HG02763 (cell line): ENCODE measurements at regions not wholly inside any gene's neighbourhood (a gene's known extent, or its start where the extent isn't known, plus 50 kb on each side); places are given as distances from the start of the nearest gene placed in this dataset.

Experiments used
- ATAC-seq: cut with Tn5 transposase; IDR thresholded peaks from one replicate; pipeline ENCODE4 v1.9.1; 2021; ENCODE audit warnings: mild to moderate bottlenecking, moderate library complexity; ENCODE audit not compliant: unreplicated experiment

DNA sequence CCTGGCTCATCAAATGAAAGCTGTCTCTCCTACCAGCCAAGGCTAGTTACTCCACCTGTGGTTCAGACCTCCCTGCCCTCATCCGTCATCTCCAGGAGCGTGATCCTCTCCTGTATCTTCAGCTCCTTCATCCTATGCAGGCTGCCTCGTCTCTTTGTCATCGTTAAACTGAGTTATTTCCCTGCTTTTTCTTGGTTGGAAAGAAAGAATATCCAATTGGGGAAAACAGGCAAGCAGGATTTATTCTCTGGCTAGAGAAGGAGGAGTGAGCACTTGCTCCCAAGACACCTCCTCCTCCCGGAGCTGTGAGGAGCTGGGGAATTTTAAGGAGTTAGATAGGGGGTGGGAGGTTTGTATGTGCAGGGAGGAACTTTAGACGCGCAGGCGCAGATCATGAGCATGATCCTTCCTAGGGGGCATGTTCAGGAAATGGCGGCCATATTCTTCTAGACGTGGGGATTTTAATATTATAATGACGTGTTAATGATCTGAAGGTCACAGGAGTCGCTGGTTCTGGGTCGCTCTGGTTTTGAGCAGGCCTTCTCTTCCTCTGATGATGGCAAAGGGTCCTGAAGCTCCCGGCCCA is 156.4 kb upstream of the KL start:
- no peak for ATAC-seq

DNA sequence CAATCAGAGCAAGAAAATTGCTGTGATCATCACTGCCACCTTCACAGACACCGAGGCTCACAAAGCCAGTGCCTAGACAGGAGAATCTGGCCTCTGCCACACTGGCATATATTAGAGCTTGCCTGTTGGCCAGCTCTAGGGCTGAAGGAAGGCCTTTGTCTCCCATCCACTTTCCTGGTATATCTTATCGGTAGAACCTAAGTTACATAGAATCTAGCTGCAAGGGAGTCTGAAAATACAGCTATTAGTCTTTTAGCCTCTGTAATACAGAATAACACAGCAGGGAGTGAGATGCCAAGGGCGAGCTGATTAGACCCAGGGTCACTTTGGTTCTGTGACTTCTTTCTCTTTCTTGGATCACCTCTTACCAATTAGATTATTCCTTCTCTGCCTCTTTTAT is 154.9 kb upstream of the KL start:
- ATAC-seq = no peak

DNA sequence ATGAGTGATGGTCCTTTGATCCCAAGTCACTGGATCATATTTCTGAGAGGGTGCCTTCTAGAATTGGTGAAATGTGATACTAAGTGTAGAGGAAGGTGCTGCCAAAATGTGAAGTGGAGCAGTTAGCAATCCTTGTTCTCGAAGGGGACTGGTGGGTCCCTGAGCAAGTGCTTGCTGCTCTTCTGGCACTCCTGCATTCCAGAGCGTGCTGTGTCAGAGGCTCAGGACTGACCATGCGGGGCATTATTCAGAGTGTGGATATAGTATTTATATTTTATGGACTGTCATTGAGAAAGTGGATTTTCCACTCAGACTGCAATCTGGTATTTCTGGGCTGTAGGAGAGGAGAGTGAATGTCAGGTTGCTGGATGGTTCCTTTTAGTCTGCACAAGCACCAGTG is 152.6 kb upstream of the KL start:
- no peak for ATAC-seq

DNA sequence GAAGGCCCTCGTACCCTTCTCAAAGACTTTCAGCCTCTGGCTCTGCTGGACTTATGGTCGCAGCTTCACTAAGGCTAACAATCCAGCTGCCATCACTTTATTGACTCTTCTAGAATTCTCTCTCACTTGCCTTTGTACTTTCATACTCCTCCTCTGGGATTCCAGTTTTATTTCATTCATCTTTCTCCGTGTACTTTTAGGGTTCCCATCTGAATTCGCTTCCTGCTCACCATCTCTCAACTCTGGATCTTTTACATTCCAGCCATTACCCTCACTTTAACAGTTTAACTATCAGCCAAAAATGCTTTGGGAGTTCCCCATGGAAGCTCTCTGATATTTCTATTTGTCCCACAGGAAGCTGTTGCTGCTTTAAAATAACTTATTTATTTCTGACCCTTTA is 149.3 kb upstream of the KL start:
- ATAC-seq = no peak

DNA sequence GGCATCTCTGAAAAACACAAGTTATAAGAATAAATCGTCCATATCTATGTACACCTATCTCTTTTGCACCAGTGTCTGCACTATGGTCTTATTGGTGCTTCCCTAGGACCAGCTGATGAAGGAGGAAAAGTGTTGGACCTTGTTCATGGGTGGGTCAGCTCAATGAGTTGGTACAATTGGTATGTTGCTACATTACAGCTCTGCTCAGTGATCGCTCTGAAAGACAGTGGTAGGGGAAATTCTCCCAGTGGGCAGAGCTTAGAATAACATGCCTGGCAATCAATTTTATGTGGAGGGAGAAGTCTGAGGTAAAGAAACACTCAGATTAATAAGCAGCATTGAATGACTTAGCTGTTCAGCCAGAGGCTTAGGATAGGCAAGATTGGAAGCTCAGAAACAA is 138.7 kb upstream of the KL start:
- ATAC-seq = no peak

DNA sequence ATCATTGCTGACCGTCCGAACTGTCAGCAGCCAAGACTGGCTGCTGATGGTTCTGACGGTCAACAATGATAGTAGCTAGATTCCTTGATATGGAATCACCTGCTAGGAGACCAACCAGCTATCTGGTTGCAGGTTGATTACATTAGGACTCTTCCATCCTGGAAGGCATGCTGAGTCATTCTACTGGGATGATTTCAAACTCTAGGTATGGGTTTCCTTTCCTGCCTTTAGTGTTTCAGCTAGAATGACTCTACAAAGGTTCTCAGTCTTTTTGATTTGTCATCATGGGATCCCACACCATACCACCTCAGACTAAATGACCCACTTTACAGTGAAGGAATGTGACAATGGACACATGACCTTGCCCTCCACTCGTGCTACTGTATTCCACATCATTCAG is 138.1 kb upstream of the KL start:
- no peak for ATAC-seq

DNA sequence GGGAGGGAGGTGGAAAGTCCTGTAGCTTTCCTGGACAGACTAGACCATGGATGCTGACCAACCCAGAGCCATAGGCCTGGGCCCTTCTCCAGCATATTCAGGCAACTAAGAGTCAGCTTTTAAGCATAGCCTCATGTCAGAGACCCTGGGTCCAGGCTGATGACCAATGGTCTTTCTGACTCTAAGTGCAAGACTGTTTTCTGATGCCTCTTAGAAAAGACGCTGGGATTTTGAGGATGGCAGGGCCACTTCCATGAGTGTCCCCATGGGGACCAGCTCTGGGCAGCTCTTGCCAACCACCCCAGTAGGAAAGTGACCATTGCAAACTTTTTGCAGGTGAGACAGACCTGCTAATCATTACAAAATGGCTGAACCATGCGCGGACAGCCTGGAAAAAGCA is 135.6 kb upstream of the KL start:
- no peak for ATAC-seq

DNA sequence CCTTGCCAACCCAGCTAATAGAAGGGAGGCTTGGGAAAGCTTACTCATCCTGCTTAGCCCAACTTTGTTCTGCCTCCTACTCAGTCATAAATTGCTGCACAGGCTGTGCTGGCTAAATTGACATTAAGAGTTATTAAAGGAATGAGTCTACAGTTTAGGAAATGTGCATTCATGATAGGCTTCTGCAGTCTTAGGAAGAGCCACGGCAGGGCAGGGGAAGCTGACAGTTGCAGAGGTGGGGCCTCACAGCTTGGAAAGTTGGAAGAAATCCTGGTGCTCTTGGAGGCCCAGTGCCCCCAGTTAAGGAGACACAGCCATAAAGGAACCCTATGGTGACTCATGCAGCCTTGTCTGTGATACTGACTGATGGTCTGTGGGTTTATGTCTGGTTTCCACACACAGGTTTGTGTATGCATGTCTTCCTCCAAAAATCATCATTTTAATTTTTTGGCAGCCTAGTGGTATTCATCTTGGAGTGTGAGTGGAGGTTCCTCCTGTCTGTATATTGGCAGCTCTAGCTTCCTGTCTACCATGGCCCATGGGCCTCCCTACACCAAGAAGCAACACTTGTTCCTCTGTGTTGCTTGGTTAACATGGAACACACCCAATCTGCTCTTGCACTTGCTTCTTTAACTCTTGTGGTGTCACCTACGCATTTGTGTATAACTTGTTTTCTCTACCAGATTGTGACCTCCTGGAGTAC is 135.0 kb upstream of the KL start:
- no peak for ATAC-seq

DNA sequence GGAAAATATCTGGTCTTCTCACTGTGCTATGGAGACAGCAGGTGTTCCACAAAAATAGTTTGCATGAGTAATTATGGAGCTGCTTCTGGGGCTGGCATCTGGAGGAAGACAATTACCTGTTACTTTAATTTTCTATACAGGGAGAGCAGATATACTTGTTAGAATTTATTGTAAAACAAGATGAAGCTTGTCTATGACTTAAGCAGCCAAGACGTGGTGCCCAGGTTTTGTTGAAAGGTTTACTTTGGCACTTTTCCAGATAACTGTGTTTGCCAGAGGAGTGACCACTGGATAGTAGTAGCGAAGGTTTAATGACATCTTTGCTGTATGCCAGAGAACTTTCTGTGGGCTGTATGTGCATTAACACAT is 134.5 kb upstream of the KL start:
- no peak for ATAC-seq

DNA sequence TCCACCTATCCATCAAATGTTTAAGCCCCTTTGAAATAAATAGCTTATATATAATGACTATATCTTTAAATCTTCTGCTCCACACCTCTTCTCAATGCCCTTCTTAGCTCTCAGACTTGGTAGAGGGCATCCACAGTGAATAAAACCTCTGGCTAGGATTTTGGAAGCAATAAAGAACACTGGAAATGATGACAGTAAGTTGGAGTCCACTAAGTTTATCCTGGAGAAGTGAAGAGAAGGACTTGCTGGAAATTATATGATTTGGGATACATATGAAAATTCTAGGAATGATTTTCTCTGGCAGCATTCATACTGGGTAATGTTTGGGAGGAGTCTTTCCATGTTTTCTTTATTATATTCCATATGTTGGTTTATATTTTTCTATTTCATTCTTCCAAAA is 133.5 kb upstream of the KL start:
- no peak for ATAC-seq

DNA sequence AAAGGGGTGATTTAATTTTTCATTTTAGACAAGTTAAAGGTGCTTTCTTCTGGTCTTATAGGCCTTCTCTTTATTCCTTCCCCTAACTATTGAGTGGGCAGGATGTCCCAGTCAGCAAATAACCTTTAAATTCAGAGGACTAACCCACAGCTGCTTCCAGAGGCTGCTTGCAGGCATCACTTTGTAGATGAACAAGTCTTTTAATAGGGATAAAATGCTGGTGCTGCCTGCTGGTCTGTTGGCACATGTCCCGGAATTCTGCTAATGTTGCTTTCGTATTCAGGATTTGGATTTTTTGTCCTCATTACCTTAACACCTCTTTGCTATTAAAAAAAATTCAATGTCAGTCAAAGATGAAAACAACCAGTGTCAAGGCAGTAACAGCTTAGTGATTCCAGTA is 132.7 kb upstream of the KL start:
- no peak for ATAC-seq

DNA sequence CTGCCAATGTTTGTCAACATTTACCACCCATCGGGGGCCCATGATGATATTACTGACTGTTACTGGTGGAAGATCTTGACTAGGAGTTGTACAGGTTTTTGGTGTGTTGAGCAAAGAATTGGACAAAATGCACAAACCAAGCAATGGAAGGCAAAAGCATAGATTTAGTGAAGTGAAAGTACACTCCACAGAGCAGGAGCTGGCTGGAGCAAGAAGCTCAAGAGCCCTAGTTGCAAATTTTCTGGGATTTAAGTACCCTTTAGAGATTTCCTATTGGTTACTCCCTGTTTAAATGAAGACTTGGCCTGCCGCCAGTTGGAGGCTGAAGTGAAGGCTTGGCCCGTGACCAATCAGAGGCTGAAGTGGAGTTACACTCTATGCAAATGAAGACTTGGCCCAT is 128.6 kb upstream of the KL start:
- ATAC-seq = no peak

DNA sequence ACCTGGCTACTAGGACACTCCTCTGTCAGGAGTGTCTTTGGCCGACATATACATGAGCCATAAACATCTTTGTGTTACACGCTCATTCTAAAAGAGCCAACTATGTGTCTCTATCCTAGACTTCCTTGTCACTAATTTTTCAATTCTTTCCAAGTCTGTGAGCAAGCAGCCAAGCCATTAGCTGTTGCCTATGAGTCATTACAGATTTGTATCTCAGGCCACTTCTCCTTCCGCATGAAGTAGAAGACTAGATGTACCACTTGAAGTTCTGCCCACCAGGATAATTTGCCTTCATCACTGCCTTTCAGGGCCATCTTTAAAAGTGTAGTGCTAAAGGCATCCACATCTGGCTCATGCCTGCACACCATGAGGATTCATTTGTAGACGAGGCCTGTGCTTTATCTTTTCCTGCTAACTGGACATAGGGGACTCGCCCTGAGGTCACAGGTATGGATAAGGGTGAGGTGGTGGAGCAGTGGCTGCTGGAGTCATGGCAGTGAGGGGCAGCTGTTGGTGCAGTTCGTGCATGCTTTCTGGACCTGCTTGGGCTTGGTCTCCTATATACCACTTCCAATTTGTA is 126.1 kb upstream of the KL start:
- ATAC-seq = no peak

DNA sequence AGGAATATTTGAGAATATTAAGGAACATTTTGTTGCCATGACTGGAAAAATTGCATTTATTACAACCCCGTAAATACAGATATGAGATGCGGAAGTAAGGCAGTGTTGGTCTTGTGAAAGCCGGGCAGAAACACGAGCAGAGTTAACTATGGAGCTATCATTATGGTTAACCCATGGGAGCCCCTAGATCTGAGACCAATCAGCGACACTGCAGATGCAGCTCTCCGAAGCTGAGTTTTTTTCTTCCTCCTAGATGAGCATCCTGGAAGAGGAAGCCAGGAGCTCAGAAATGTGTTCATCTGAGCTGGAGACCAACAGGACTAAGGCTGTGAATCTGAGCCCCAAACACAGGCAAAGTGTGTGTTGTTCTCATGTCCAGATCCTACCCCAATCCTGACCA is 123.0 kb upstream of the KL start:
- ATAC-seq = no peak

DNA sequence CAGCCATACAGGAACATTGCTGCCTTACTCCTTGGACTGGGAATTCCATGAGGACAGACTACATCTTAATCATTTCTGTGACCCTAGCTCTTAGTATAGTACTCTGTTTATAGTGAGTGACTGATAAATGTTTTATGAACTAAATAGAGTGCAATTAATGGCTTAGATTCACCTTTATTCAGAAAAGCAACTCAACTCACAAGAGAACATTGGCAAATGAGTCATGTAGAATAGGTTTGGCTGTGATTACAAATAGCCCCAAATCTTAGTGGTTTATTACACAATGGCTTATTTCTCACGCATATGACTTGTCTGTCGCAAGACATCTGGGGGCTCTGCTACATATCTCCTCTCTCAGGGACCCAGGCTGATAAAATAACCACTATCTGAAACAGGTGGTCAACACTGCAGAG is 121.6 kb upstream of the KL start:
- ATAC-seq = no peak

DNA sequence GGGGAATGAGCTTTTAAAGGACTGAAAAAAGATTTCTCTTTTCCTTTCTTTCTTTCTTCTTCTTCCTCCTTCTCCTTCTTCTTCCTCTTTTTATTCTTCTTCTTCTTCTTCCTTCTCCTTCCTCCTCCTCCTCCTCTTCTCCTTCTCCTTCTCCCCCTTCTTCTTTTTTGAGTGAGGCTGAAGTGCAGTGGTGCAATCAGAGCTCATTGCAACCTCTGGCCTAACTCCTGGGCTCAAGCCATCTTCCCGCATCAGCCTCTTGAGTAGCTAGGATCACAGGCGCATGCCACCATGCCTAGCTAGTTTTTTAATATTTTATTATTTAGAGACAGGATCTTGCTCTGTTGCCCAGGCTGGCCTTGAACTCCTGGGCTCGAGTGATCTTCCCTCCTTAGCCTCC is 120.9 kb upstream of the KL start:
- no peak for ATAC-seq

DNA sequence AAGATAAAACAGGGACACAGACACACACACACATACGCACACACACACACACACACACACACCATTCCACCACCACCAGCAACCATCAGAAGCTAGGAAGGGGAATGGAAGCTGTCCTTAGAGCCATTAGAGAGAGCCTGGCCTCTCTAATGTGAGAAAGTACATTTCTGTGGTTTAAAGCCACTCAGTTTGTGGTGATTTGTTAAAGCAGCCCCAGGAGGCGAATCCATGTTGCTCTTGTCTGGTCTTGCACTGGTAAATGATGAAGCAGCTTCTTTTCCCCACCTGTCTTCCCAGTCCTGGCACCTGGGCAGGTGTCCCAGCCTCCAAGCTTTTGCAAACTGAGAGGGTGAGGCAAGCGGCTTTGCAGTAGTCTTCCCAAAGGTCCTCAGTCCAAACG is 118.9 kb upstream of the KL start:
- ATAC-seq = no peak

DNA sequence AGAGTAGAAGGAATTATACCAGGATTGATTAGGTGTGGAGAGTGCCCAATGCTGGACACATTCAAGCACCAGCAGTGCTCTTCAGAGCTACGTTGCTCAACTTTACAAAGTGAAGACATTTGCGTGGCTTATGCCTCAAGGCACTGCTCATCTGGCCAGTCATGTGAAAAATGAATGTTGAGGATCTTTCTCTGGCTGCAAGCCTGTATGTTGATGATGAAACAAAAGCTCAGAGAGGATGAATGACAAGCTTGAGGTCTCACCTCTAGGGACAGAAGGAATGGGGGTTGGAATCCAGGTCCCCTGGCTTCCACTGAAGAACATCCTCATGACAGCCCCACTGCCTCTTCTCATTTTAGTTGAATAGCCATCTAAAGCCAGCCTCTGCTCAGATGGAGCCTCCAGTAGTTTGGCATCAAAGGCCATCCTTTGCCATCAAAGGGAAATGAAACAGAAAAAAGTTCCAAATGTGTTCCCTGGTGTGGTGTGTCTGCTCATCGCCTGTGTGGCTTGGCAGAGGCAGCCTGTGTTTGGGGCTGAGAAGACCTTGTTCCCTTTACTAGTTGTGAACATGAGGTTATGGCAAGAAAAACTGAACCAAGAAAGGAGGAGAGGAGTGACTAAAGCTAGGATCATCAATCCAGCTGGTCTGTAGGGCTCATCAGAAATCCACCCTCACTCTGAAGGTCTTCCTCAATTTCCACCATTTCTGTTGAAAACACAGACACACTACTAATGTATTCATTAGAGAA is 114.0 kb upstream of the KL start:
- no peak for ATAC-seq

DNA sequence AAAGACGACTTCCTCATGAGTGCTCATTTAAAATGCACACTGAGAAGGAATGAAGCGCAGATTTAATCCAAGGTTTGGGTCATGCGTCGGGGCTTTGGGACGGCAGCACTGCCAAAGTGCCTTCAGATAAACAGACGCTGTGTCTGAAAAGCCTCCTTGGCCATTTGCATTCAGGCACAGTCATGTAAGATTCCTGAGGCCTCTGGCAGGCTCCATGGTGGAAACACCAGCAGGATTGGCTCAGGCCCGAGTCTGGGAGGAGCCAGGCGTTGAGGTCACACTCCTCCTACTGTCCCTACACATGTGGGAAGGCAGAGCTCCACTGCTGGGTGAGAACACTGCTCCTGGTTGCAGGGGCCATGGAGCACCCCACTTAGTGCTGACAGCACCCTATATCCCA is 113.3 kb upstream of the KL start:
- no peak for ATAC-seq

DNA sequence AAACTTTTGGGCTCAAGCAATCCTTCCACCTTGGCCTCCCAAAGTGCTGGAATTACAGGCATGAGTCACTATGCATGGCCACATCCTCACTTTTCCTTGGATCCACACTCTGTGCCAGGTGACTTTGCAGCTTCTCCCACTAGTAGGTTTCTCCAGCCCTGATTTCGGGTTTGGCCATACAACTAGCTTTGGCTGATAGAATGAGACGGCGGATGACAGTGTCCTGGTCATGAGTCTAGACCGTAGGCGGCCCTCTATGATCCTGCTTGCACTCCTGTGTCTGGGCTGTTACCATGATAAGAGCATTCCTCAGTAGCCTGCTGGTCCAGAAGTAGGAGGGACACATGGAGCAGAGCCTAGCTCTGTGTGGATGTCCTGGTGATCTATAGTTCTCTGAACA is 112.5 kb upstream of the KL start:
- no peak for ATAC-seq

DNA sequence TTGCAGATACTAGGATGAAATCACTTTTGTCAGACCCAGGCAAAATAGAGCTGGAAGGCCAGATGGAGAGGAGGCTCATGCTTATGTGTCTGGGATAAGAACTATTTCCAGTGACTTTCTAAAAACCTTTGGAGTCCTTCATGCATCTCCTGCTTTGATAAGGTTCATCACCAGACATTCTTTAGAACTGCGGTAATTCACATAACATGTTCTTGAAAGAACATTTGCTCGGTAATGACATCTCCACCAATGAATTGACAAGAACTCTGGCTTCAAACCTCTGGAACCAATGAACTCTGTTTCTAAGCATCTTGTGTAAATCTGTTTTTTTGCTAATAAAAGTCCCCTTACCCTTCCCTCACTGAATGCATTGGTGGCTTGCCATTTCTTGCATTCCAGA is 112.0 kb upstream of the KL start:
- no peak for ATAC-seq
